A549 (cell line): ENCODE measurements at regions not wholly inside any gene's neighbourhood (a gene's known extent, or its start where the extent isn't known, plus 50 kb on each side); places are given as distances from the start of the nearest gene placed in this dataset.

Experiments used
- ATAC-seq, 2 experiments: fragments of 200-7000 bp in 1 of 2; fragments of >200 bp in 1 of 2; cut with Nextera tagmentation in 1 of 2; cut with Tn5 transposase in 1 of 2; 3 replicates each; pipeline versions ENCODE4 v1.8.0 to v1.9.1; 2018 to 2020; ENCODE audit warnings: mild to moderate bottlenecking in 1 of 2, moderate library complexity in 1 of 2
- CTCF ChIA-PET: fragments of 300-600 bp; sonication (Branson Sonifier 250); formaldehyde crosslinking; extraction: SDS; loops from one replicate; lab custom pipeline; 2021; ENCODE audit warnings: antibody characterized with exemption, inconsistent platforms; lab: Yijun Ruan, JAX
- POLR2A ChIA-PET: fragments of 350-600 bp; formaldehyde crosslinking; extraction: SDS; loops from one replicate; lab custom pipeline; 2021; ENCODE audit warnings: antibody characterized with exemption, inconsistent platforms; lab: Yijun Ruan, JAX
- DNase-seq, 2 experiments: peaks; one replicate each; pipeline versions ENCODE4 v3.0.0 to v3.0.0-alpha.2; 2011 to 2016; ENCODE audit warnings: low read depth in 1 of 2, low spot score in 1 of 2
- FAIRE-seq: peaks from 2 replicates; lab custom pipeline; 2011; peaks lifted over from hg19 to GRCh38; lab: Jason Lieb, UNC
- H3K27ac ChIP-seq, 2 experiments: fragments of >200 bp; sonication (Bioruptor Twin); formaldehyde crosslinking; 3 replicates each; pipeline ENCODE4 v1.5.1; 2016 to 2017
- H3K4me1 ChIP-seq: fragments of >200 bp; sonication (Bioruptor Twin); formaldehyde crosslinking; 3 replicates; pipeline ENCODE4 v1.6.1; 2016
- H3K4me2 ChIP-seq: fragments of >200 bp; sonication (Bioruptor Twin); formaldehyde crosslinking; 3 replicates; pipeline ENCODE4 v1.6.1; 2016
- H3K4me3 ChIP-seq: fragments of >200 bp; sonication (Bioruptor Twin); formaldehyde crosslinking; 3 replicates; pipeline ENCODE4 v1.5.1; 2016
- H3K9me3 ChIP-seq: fragments of >200 bp; sonication (Bioruptor Twin); formaldehyde crosslinking; 3 replicates; pipeline ENCODE4 v1.6.1; 2016
- BHLHE40 ChIP-seq: IDR thresholded peaks from 2 replicates; pipeline ENCODE4 v1.6.1; 2012; ENCODE audit warnings: low read depth, low read length, inconsistent platforms
- CBX8 ChIP-seq: fragments of 200-600 bp; sonication (generic); IDR thresholded peaks from 2 replicates; pipeline ENCODE4 v1.6.1; 2016
- CEBPB ChIP-seq, 2 experiments: fragments of >200 bp in 1 of 2; sonication (Bioruptor Twin) in 1 of 2; formaldehyde crosslinking in 1 of 2; IDR thresholded peaks; 2 replicates each; pipeline ENCODE4 v1.6.1; 2012 to 2016
- CHD2 ChIP-seq: fragments of 150-350 bp; IDR thresholded peaks from 2 replicates; pipeline ENCODE4 v1.6.1; 2014; ENCODE audit warnings: low read length; ENCODE audit not compliant: partially characterized antibody
- CHD4 ChIP-seq: fragments of 200-600 bp; sonication (generic); IDR thresholded peaks from 2 replicates; pipeline ENCODE4 v1.6.1; 2016; ENCODE audit warnings: antibody characterized with exemption, mild to moderate bottlenecking, borderline replicate concordance
- FOSL2 ChIP-seq, 2 experiments: fragments of 450-650 bp in 1 of 2; fragments of >200 bp in 1 of 2; sonication (Bioruptor Twin) in 1 of 2; formaldehyde crosslinking; IDR thresholded peaks; 2 replicates each; pipeline versions ENCODE4 v1.5.0 to v1.6.1; 2016 to 2020; ENCODE audit warnings: mild to moderate bottlenecking in 1 of 2, moderate library complexity in 1 of 2
- GATA3 ChIP-seq: IDR thresholded peaks from 2 replicates; pipeline ENCODE4 v1.6.1; 2012; ENCODE audit warnings: borderline replicate concordance
- HOXB13 ChIP-seq: fragments of 250-450 bp; sonication (Bioruptor Pico); IDR thresholded peaks from 2 replicates; pipeline ENCODE4 v1.5.0; 2020; ENCODE audit warnings: low read depth, mild to moderate bottlenecking, moderate library complexity
- HOXB5 ChIP-seq: fragments of 250-450 bp; sonication (Bioruptor Pico); IDR thresholded peaks from 2 replicates; pipeline ENCODE4 v1.5.0; 2020; ENCODE audit warnings: mild to moderate bottlenecking, moderate library complexity
- JUNB ChIP-seq: fragments of >200 bp; sonication (Bioruptor Twin); formaldehyde crosslinking; IDR thresholded peaks from 2 replicates; pipeline ENCODE4 v1.6.1; 2016
- MAFK ChIP-seq: fragments of 450-650 bp; IDR thresholded peaks from 2 replicates; pipeline ENCODE4 v1.6.1; 2014; ENCODE audit not compliant: partially characterized antibody
- MAX ChIP-seq: IDR thresholded peaks from 2 replicates; pipeline ENCODE4 v1.6.1; 2012
- MAZ ChIP-seq: fragments of 150-350 bp; IDR thresholded peaks from 2 replicates; pipeline ENCODE4 v1.6.1; 2014; ENCODE audit warnings: antibody characterized with exemption, low read depth, low read length, borderline replicate concordance
- MYC ChIP-seq: IDR thresholded peaks from 2 replicates; pipeline ENCODE4 v1.6.1; 2012; ENCODE audit warnings: mild to moderate bottlenecking, inconsistent platforms, low read length, improper control_type of control experiment, borderline replicate concordance
- NR3C1 ChIP-seq: fragments of >200 bp; sonication (Bioruptor Twin); formaldehyde crosslinking; IDR thresholded peaks from 3 replicates; pipeline ENCODE4 v1.6.1; 2017
- RARB ChIP-seq: fragments of 250-450 bp; sonication (Bioruptor Pico); IDR thresholded peaks from 2 replicates; pipeline ENCODE4 v1.8.0; 2021; ENCODE audit warnings: mild to moderate bottlenecking, moderate library complexity
- REST ChIP-seq: fragments of 200-600 bp; sonication (generic); IDR thresholded peaks from 2 replicates; pipeline ENCODE4 v1.6.1; 2016; ENCODE audit warnings: antibody characterized with exemption, mild to moderate bottlenecking, moderate library complexity
- RNF2 ChIP-seq: fragments of 200-600 bp; sonication (generic); IDR thresholded peaks from 2 replicates; pipeline ENCODE4 v1.6.1; 2016; ENCODE audit warnings: low read depth, mild to moderate bottlenecking, antibody characterized with exemption, moderate library complexity, borderline replicate concordance
- ZFP36 ChIP-seq: fragments of 450-650 bp; IDR thresholded peaks from 2 replicates; pipeline ENCODE4 v1.6.1; 2014; ENCODE audit warnings: borderline replicate concordance; ENCODE audit not compliant: partially characterized antibody
- ZNF302 ChIP-seq: fragments of 250-450 bp; sonication (Bioruptor Pico); IDR thresholded peaks from 2 replicates; pipeline ENCODE4 v1.9.0; 2021; ENCODE audit warnings: inconsistent platforms, mild to moderate bottlenecking, moderate library complexity
- ZSCAN20 ChIP-seq: fragments of 250-450 bp; sonication (Bioruptor Pico); IDR thresholded peaks from 2 replicates; pipeline ENCODE4 v1.8.0; 2022; ENCODE audit warnings: mild to moderate bottlenecking, moderate library complexity
- WGBS: methylation state at CpG from one replicate; pipeline ENCODE4 v1.1.6; 2017; ENCODE audit errors: missing lambda C conversion rate; 5-methylcytosine and 5-hydroxymethylcytosine counted together
- TF ChIP-seq, protein P1 (sequence below): fragments of >200 bp; sonication (Bioruptor Twin); formaldehyde crosslinking; IDR thresholded peaks from 2 replicates; pipeline ENCODE4 v1.6.1; 2016
- TF ChIP-seq, protein P2 (sequence below): fragments of 150-350 bp; IDR thresholded peaks from 2 replicates; pipeline ENCODE4 v1.6.1; 2014; ENCODE audit warnings: low read depth, mild to moderate bottlenecking, low read length

DNA sequence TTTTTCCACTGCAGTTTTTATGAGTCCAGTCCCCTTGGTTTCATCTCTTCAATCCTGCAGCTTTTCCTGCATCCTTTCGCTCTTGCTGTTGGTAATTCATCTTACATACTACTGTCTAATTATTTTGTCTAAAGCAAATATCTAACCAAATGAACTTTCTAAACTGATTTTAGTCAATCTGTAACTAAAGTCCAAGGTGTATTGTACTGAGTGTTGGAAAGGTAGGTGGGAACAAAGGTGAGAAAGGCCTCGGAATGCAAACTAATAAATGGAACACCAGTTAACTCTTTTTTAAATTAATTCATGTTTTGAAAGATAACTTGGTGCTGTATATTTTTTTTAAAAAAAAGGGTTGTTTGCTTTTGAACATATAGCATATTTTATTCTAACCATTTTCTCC lies 152.7 kb upstream of the CYLC2 start:
- DNase-seq (no peak), ATAC-seq (no peak), FAIRE-seq (no peak)
- 45% methylated on average over 2 of the region's 2 CpGs for WGBS
- H3K4me1 ChIP-seq = peaks cover 22% of the 10 kb centered on the region
- H3K4me2 ChIP-seq = no peak overlapping the region
- CTCF ChIA-PET = no interaction called here
- no peak overlapping the region for H3K4me3 ChIP-seq
- H3K27ac ChIP-seq = no peak overlapping the region
- H3K9me3 ChIP-seq = no peaks in the 10 kb centered on the region
- POLR2A ChIA-PET = no interaction called here
- TF ChIP-seq RNF2 (no peak), HOXB5 (CRISPR knock-in tag) (no peak), MYC (no peak), CHD2 (no peak), MAZ (no peak), BHLHE40 (no peak), MAX (no peak), RARB (CRISPR knock-in tag) (no peak), CBX8 (no peak), REST (no peak), HOXB13 (CRISPR knock-in tag) (no peak), MAFK (no peak)
- TF ChIP-seq, protein P1, sequence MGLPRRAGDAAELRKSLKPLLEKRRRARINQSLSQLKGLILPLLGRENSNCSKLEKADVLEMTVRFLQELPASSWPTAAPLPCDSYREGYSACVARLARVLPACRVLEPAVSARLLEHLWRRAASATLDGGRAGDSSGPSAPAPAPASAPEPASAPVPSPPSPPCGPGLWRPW = no peak
- TF ChIP-seq, all 56 proteins: peak for 0

- Histone ChIP-seq H3K4me1 (peaks cover 22% of the 10 kb centered on the region), H3K4me3 (no peak overlapping the region), H3K9me3 (no peaks in the 10 kb centered on the region), H3K27ac (no peak overlapping the region), H3K4me2 (peak overlapping the region; percentile 43)
- 6% methylated on average over 2 of the region's 2 CpGs for WGBS
- no peak for FAIRE-seq
- peak in 1 of 2 experiments; percentile 55 for DNase-seq
- ATAC-seq = peak in 1 of 2 experiments; percentile 44; a peak in 1 of 6 replicates
- ChIA-PET CTCF (no interaction called here), POLR2A (no interaction called here)
- TF ChIP-seq ZNF302 (CRISPR knock-in tag) = no peak
- TF ChIP-seq, protein P2, sequence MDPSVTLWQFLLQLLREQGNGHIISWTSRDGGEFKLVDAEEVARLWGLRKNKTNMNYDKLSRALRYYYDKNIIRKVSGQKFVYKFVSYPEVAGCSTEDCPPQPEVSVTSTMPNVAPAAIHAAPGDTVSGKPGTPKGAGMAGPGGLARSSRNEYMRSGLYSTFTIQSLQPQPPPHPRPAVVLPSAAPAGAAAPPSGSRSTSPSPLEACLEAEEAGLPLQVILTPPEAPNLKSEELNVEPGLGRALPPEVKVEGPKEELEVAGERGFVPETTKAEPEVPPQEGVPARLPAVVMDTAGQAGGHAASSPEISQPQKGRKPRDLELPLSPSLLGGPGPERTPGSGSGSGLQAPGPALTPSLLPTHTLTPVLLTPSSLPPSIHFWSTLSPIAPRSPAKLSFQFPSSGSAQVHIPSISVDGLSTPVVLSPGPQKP = no peak
- TF ChIP-seq RARB (CRISPR knock-in tag) = no peak
- no peak for TF ChIP-seq CHD4
Observed at GRCh38 chr9:102841376-102841775, 153.8 kb upstream of the CYLC2 start.

- Histone ChIP-seq H3K9me3 (no peaks in the 10 kb centered on the region), H3K4me1 (peaks cover 22% of the 10 kb centered on the region), H3K4me2 (peak overlapping the region; percentile 43), H3K27ac (no peak overlapping the region; a peak in 1 of 6 replicates), H3K4me3 (no peak overlapping the region)
- TF ChIP-seq RARB (CRISPR knock-in tag) = no peak
- peak; percentile 32; the same call in 1 of the 2 replicates for TF ChIP-seq GATA3
- TF ChIP-seq MAFK = no peak
- no peak for TF ChIP-seq NR3C1
- TF ChIP-seq JUNB = peak; percentile 49; the same call in 1 of the 2 replicates
- TF ChIP-seq ZFP36 = no peak
- TF ChIP-seq ZSCAN20 = no peak
- TF ChIP-seq MAX = no peak
- peak in 1 of 2 experiments; percentile 35; a peak in 1 of 4 replicates for TF ChIP-seq CEBPB (IDR thresholded peaks at IDR 0.05)
- TF ChIP-seq FOSL2 (IDR thresholded peaks at IDR 0.05) = 0 out of 2 replicates have a peak, but pooled peaks have one; percentile 20
- peak; percentile 72 for TF ChIP-seq FOSL2 (CRISPR knock-in tag; IDR thresholded peaks at IDR 0.05)
- under 1% methylated on average over 3 of the region's 3 CpGs for WGBS
- DNase-seq = peak in 1 of 2 experiments; percentile 54
- peak in 1 of 2 experiments; percentile 56; a peak in 3 of 6 replicates for ATAC-seq
- ChIA-PET POLR2A (no interaction called here), CTCF (no interaction called here)
- FAIRE-seq = no peak
Observed at GRCh38 chr9:102840335-102840734, 154.8 kb upstream of the CYLC2 start.
